HG03469 (cell line): ENCODE measurements at regions not wholly inside any gene's neighbourhood (a gene's known extent, or its start where the extent isn't known, plus 50 kb on each side); places are given as distances from the start of the nearest gene placed in this dataset.

Source experiments
- ATAC-seq: cut with Tn5 transposase; IDR thresholded peaks from one replicate; pipeline ENCODE4 v1.9.1; 2021; ENCODE audit warnings: mild to moderate bottlenecking, moderate library complexity, moderate number of reproducible peaks; ENCODE audit not compliant: unreplicated experiment

- ATAC-seq: no peak
These were observed 490.2 kb downstream of the TLE4 start for GRCh38 chr9:80061940-80062339.

GRCh38 chr9:80061096-80061495, 489.3 kb downstream of the TLE4 start:
- no peak for ATAC-seq

GRCh38 chr9:80059979-80060378, 488.2 kb downstream of the TLE4 start:
- ATAC-seq: no peak

GRCh38 chr9:80059191-80059590, 487.4 kb downstream of the TLE4 start:
- no peak for ATAC-seq

- ATAC-seq: no peak
These were observed 481.1 kb downstream of the TLE4 start for GRCh38 chr9:80052830-80053229.

GRCh38 chr9:80049096-80049782, 477.5 kb downstream of the TLE4 start:
- no peak for ATAC-seq

- no peak for ATAC-seq
These were observed 474.7 kb downstream of the TLE4 start for GRCh38 chr9:80046481-80046880.

- ATAC-seq: no peak
These were observed 470.1 kb downstream of the TLE4 start for GRCh38 chr9:80041821-80042220.

GRCh38 chr9:80040457-80040856, 468.7 kb downstream of the TLE4 start:
- ATAC-seq: no peak

GRCh38 chr9:80030801-80031200, 459.0 kb downstream of the TLE4 start:
- no peak for ATAC-seq

- no peak for ATAC-seq
These were observed 456.7 kb downstream of the TLE4 start for GRCh38 chr9:80028501-80028900.

GRCh38 chr9:80025796-80026520, 454.2 kb downstream of the TLE4 start:
- no peak for ATAC-seq

- no peak for ATAC-seq
These were observed 453.4 kb downstream of the TLE4 start for GRCh38 chr9:80025131-80025530.

GRCh38 chr9:80020530-80020929, 448.8 kb downstream of the TLE4 start:
- ATAC-seq: peak; percentile 68

- no peak for ATAC-seq
These were observed 448.3 kb downstream of the TLE4 start for GRCh38 chr9:80020056-80020455.

- no peak for ATAC-seq
These were observed 442.1 kb downstream of the TLE4 start for GRCh38 chr9:80013891-80014290.

GRCh38 chr9:80012557-80013330, 441.0 kb downstream of the TLE4 start:
- ATAC-seq: no peak

GRCh38 chr9:80009204-80009603, 437.4 kb downstream of the TLE4 start:
- ATAC-seq: no peak

GRCh38 chr9:80004714-80005113, 432.9 kb downstream of the TLE4 start:
- ATAC-seq: no peak

- ATAC-seq: no peak
These were observed 418.8 kb downstream of the TLE4 start for GRCh38 chr9:79990536-79990935.

- ATAC-seq: no peak
These were observed 417.3 kb downstream of the TLE4 start for GRCh38 chr9:79989079-79989478.

GRCh38 chr9:79988126-79988525, 416.4 kb downstream of the TLE4 start:
- no peak for ATAC-seq
